OCI-LY7 (cell line): ENCODE measurements at regions not wholly inside any gene's neighbourhood (a gene's known extent, or its start where the extent isn't known, plus 50 kb on each side); places are given as distances from the start of the nearest gene placed in this dataset.

ENCODE experiments used
- BruUV-seq: library from RNA; stranded (reverse); fragments of 400-500 nt; replicated peaks from 2 replicates; lab custom pipeline; 2021; lab: Mats Ljungman, UMichigan
- CTCF ChIA-PET: fragments of 300-600 bp; sonication (Branson Sonifier 250); formaldehyde crosslinking; loops from one replicate; lab custom pipeline; 2022; ENCODE audit warnings: antibody characterized with exemption; ENCODE audit not compliant: unreplicated experiment; lab: Charles Lee
- POLR2A ChIA-PET: fragments of 300-600 bp; sonication (Branson Sonifier 250); formaldehyde crosslinking; loops from one replicate; lab custom pipeline; 2022; ENCODE audit warnings: antibody characterized with exemption; lab: Charles Lee
- DNase-seq: peaks from one replicate; pipeline ENCODE4 v3.0.0-alpha.2; 2015; ENCODE audit warnings: low spot score
- H2AFZ ChIP-seq: fragments of 200-600 bp; sonication (generic), shearing (Covaris generic); 2 replicates; pipeline ENCODE4 v1.6.1; 2014; ENCODE audit warnings: mild to moderate bottlenecking, antibody characterized with exemption, low read length, moderate library complexity
- H3K27ac ChIP-seq: fragments of 200-600 bp; sonication (generic); 2 replicates; pipeline ENCODE4 v1.5.1; 2014; ENCODE audit warnings: mixed run types, low read depth, mild to moderate bottlenecking, moderate library complexity, low read length, inconsistent platforms; ENCODE audit not compliant: poor library complexity, severe bottlenecking
- H3K36me3 ChIP-seq: fragments of 200-600 bp; sonication (generic); 2 replicates; pipeline ENCODE4 v1.6.1; 2014; ENCODE audit warnings: mild to moderate bottlenecking, antibody characterized with exemption, low read length, moderate library complexity, mixed read lengths; ENCODE audit not compliant: insufficient read depth
- H3K4me1 ChIP-seq: fragments of 200-600 bp; sonication (generic); 2 replicates; pipeline ENCODE4 v1.5.1; 2014; ENCODE audit warnings: mild to moderate bottlenecking, low read length; ENCODE audit not compliant: insufficient read depth, poor library complexity, severe bottlenecking
- H3K4me2 ChIP-seq: fragments of 200-600 bp; sonication (generic); 2 replicates; pipeline ENCODE4 v1.6.1; 2014; ENCODE audit warnings: mild to moderate bottlenecking, low read length
- H3K4me3 ChIP-seq: fragments of 200-600 bp; sonication (generic); 2 replicates; pipeline ENCODE4 v1.5.1; 2014; ENCODE audit warnings: mild to moderate bottlenecking, low read depth, low read length; ENCODE audit not compliant: poor library complexity, severe bottlenecking
- H3K79me2 ChIP-seq: fragments of 200-600 bp; sonication (generic); 2 replicates; pipeline ENCODE4 v1.6.1; 2016; ENCODE audit warnings: low read depth, mild to moderate bottlenecking, low read length, moderate library complexity, mixed read lengths; ENCODE audit not compliant: insufficient read depth
- H3K9me2 ChIP-seq: fragments of 200-600 bp; sonication (generic); 2 replicates; pipeline ENCODE4 v1.6.1; 2016; ENCODE audit warnings: mild to moderate bottlenecking, low read length, mixed read lengths; ENCODE audit not compliant: insufficient read depth
- H3K9me3 ChIP-seq: fragments of 200-600 bp; sonication (generic); 2 replicates; pipeline ENCODE4 v1.6.1; 2014; ENCODE audit warnings: mild to moderate bottlenecking, mixed run types, low read length, mixed read lengths
- H4K20me1 ChIP-seq: fragments of 200-600 bp; sonication (generic); 2 replicates; pipeline ENCODE4 v1.6.1; 2014; ENCODE audit warnings: mild to moderate bottlenecking, antibody characterized with exemption, low read length, moderate library complexity, mixed read lengths; ENCODE audit not compliant: insufficient read depth
- CTCF ChIP-seq: fragments of 200-600 bp; sonication (generic); conservative IDR thresholded peaks from 2 replicates; pipeline ENCODE4 v1.5.1; 2014; ENCODE audit warnings: mild to moderate bottlenecking, antibody characterized with exemption, low read length, moderate library complexity, mixed read lengths
- EZH2phosphoT487 ChIP-seq: fragments of 200-600 bp; sonication (generic); IDR thresholded peaks from 2 replicates; pipeline ENCODE4 v1.6.1; 2018; ENCODE audit warnings: low read depth, borderline replicate concordance, mild to moderate bottlenecking, mixed run types, antibody characterized with exemption, low read length, moderate library complexity, mixed read lengths
- intact Hi-C: fragments of 100-400 bp; cut with micrococcal nuclease; formaldehyde crosslinking; loops from one replicate; pipeline ENCODE4 v1.10.0; 2022; ENCODE audit not compliant: unreplicated experiment

DNA sequence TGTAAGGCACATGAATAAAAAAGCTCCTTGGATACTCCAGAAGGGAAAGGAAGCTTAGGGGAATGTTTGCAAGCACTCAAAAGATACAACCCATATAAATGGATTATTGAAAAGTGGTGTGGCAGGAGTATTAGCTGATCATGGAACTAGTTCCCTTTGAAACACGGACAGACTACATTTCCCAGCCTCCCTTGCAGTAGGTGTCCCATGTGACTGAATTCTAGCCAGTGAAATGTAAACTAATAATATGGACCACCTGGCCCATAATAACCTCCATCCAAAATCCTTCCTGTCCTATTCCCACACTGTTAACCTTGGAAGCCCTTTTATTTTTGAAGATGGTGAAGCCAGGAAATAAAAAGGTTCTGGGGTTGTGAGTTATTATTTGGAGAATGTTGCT is 242.3 kb downstream of the SUDS3 start:
- CTCF ChIA-PET = no interaction called here

DNA sequence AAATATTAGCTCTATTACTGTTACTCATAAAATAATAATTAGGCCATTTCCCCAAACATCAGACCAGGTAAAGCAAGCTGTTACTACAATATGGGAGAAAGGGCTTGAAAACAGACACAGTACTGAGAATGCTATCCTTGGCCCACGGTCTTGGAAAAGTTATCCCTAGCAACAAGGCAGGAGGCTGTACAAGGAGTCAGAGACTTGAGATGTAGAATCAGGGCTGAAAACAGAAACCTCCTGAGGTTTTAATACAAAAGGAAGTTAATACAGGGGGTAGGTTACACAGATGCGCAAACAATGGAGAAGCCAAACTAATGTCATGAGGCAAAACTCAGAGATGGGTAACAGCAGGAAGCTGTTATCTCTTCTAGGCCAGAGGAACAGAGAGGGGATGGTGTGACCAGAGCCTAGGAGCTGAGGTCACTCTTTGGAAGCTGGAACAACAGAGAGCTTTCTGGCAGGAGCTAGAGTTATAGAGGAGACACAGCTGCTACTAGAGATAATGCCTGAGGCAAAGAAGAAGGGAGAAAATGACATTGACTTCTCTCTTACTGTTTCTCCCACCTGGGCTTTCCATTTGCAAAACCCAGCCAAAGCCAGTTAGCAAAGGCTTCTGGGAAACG is 248.8 kb downstream of the SUDS3 start:
- H3K4me3 ChIP-seq = no peak overlapping the region
- intact Hi-C loops = no loop called here
- TF ChIP-seq CTCF = no peak
- no peak for TF ChIP-seq EZH2phosphoT487
- H2AFZ ChIP-seq = no peak overlapping the region
- H3K4me2 ChIP-seq = no peak overlapping the region
- CTCF ChIA-PET = no interaction called here
- POLR2A ChIA-PET = no interaction called here
- no peaks in the 10 kb centered on the region for H3K9me2 ChIP-seq
- no peaks in the 10 kb centered on the region for H3K9me3 ChIP-seq
- no peaks in the 10 kb centered on the region for H3K36me3 ChIP-seq
- no TSS peak for BruUV-seq
- no peaks in the 10 kb centered on the region for H3K4me1 ChIP-seq
- no peaks in the 10 kb centered on the region for H4K20me1 ChIP-seq
- no peak overlapping the region for H3K27ac ChIP-seq
- no peak for DNase-seq
- H3K79me2 ChIP-seq = no peaks in the 10 kb centered on the region

More for the DNA sequence above, 242.3 kb downstream of the SUDS3 start:
- H2AFZ ChIP-seq = no peak overlapping the region
- no peaks in the 10 kb centered on the region for H3K9me3 ChIP-seq
- no peak for DNase-seq
- TF ChIP-seq CTCF = no peak
- TF ChIP-seq EZH2phosphoT487 = no peak
- no peak overlapping the region for H3K4me3 ChIP-seq
- H3K36me3 ChIP-seq = no peaks in the 10 kb centered on the region
- BruUV-seq = no TSS peak
- H3K4me1 ChIP-seq = no peaks in the 10 kb centered on the region
- no peaks in the 10 kb centered on the region for H3K9me2 ChIP-seq
- H3K27ac ChIP-seq = no peak overlapping the region
- POLR2A ChIA-PET = no interaction called here
- H3K4me2 ChIP-seq = no peak overlapping the region
- intact Hi-C loops = no loop called here
- no peaks in the 10 kb centered on the region for H3K79me2 ChIP-seq
- no peaks in the 10 kb centered on the region for H4K20me1 ChIP-seq

DNA sequence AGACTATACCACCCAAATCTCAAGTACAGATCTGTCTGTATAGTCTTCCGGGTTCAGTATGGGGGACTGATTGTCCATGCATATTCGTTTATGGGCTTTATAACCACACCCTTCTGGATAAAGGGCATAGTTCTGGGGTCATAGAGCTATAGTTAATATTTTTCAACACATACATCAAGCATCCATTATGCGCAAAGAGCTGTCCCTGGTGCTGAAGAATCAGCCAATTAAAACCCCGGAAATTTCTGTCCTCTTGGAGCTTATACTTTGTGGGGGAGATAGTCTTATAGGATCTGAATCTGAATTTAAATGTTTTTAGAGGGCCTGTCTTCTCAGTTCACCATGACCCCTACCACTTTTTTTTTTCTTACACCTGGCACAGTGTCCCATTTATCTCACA is 256.7 kb downstream of the SUDS3 start:
- ChIA-PET POLR2A (no interaction called here), CTCF (no interaction called here)
- BruUV-seq = no TSS peak
- no peak overlapping the region for H3K27ac ChIP-seq
- no peak overlapping the region for H2AFZ ChIP-seq
- no peaks in the 10 kb centered on the region for H3K36me3 ChIP-seq
- no peaks in the 10 kb centered on the region for H3K9me2 ChIP-seq
- no peaks in the 10 kb centered on the region for H4K20me1 ChIP-seq
- no peak for TF ChIP-seq EZH2phosphoT487
- intact Hi-C loops = no loop called here
- no peak overlapping the region for H3K4me3 ChIP-seq
- no peak overlapping the region for H3K4me2 ChIP-seq
- no peak for DNase-seq
- H3K79me2 ChIP-seq = no peaks in the 10 kb centered on the region
- H3K9me3 ChIP-seq = no peaks in the 10 kb centered on the region
- H3K4me1 ChIP-seq = no peaks in the 10 kb centered on the region
